ENCODE measurements at regions not wholly inside any gene's neighbourhood (a gene's known extent, or its start where the extent isn't known, plus 50 kb on each side); places are given as distances from the start of the nearest gene placed in this dataset.

GRCh38 chr4:101515099-101515498, 167.8 kb upstream of the PPP3CA start:
- TF ChIP-seq CTCF (conservative IDR thresholded peaks at IDR 0.05; ENCODE audit: low read length) (no peak), EZH2phosphoT487 (IDR thresholded peaks at IDR 0.05; ENCODE audit: borderline replicate concordance) (no peak)

Data from Loucy (cell line).